Skeletal muscle tissue (tissue), 3 donors: ENCODE measurements at regions not wholly inside any gene's neighbourhood (a gene's known extent, or its start where the extent isn't known, plus 50 kb on each side); places are given as distances from the start of the nearest gene placed in this dataset.

Source experiments
- H3K27ac ChIP-seq: one replicate; pipeline ENCODE4 v1.7.0; 2013; ENCODE audit warnings: mild to moderate bottlenecking, low read depth, low read length, inconsistent platforms
- H3K27me3 ChIP-seq, 3 donors: one replicate each; pipeline ENCODE4 v1.7.0; 2013; ENCODE audit warnings: low read length in 3 of 3; ENCODE audit not compliant: control insufficient read depth in 3 of 3, insufficient read depth in 3 of 3
- H3K36me3 ChIP-seq, 3 donors: one replicate each; pipeline ENCODE4 v1.7.0; 2013; ENCODE audit warnings: low read length in 3 of 3; ENCODE audit not compliant: control insufficient read depth in 3 of 3, insufficient read depth in 3 of 3
- H3K4me1 ChIP-seq, 3 donors: one replicate each; pipeline ENCODE4 v1.7.0; 2013; ENCODE audit warnings: low read length in 3 of 3, mild to moderate bottlenecking in 3 of 3; ENCODE audit not compliant: control insufficient read depth in 3 of 3, insufficient read depth in 3 of 3
- H3K4me3 ChIP-seq, 3 donors: one replicate each; pipeline ENCODE4 v1.7.0; 2013; ENCODE audit warnings: low read length in 3 of 3
- H3K9ac ChIP-seq, 3 donors: one replicate each; pipeline ENCODE4 v1.7.0; 2013; ENCODE audit warnings: low read length in 3 of 3, mild to moderate bottlenecking in 3 of 3, moderate library complexity in 2 of 3, low read depth in 1 of 3
- H3K9me3 ChIP-seq, 3 donors: one replicate each; pipeline ENCODE4 v1.7.0; 2013; ENCODE audit warnings: low read length in 3 of 3; ENCODE audit not compliant: control insufficient read depth in 3 of 3
- donor health status: Osteomylitis.

DNA sequence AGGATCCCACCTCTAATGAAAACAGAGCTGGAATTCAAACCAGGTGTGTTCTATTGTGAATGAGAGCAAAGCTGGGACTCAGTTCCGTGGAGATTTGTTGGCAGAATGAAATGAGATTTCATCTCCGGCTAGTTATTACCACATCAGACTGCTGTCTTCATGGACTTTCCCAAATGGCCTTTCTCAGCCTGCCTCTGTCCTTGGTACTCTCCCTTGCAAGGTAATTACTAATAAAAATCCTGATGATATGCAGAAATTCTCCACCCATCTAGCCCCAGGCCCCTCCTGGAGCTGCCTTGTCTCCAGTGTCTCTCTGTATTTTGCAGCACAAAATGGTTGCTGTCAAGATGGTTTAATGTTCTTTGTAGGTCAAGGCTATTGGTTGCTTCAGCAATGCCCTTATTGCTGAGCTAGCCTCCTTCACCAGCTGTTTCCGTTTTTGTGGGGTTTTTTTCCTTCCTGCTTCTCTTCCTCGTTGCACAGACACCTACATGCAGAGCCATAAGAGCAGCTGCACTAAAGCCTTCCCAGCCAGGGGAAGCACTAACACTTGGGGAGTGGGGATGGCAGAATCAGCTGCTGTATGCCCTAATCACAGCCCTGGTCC is 185.0 kb upstream of the GHITM start:
- no peaks in the 10 kb centered on the region for H3K27me3 ChIP-seq
- H3K9me3 ChIP-seq: no peaks in the 10 kb centered on the region
- no peak overlapping the region for H3K27ac ChIP-seq
- H3K4me1 ChIP-seq: no peaks in the 10 kb centered on the region
- no peak overlapping the region for H3K4me3 ChIP-seq
- no peak overlapping the region for H3K9ac ChIP-seq
- H3K36me3 ChIP-seq: no peaks in the 10 kb centered on the region

DNA sequence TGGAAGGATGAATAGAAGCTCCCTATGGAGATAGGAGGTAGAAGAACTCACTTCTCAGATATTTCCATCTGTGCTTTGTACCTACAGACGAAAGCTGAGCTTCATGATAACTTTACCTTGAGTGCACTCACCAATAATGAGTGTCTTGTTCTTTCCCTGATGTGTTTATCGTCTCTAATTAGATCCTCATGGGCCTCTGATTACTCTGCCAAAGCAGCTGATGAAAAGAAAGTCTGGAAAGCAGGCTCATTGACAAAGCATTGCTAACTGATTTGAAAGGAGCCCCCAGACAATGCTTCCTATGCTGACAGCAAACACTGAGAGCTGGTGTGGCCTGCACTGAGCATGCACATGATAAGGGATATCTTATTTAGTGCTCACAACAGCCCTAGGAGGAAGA is 183.9 kb upstream of the GHITM start:
- Histone ChIP-seq H3K27ac (no peak overlapping the region), H3K4me1 (no peaks in the 10 kb centered on the region), H3K36me3 (no peaks in the 10 kb centered on the region), H3K9me3 (no peaks in the 10 kb centered on the region), H3K4me3 (no peak overlapping the region), H3K27me3 (no peaks in the 10 kb centered on the region), H3K9ac (no peak overlapping the region)

DNA sequence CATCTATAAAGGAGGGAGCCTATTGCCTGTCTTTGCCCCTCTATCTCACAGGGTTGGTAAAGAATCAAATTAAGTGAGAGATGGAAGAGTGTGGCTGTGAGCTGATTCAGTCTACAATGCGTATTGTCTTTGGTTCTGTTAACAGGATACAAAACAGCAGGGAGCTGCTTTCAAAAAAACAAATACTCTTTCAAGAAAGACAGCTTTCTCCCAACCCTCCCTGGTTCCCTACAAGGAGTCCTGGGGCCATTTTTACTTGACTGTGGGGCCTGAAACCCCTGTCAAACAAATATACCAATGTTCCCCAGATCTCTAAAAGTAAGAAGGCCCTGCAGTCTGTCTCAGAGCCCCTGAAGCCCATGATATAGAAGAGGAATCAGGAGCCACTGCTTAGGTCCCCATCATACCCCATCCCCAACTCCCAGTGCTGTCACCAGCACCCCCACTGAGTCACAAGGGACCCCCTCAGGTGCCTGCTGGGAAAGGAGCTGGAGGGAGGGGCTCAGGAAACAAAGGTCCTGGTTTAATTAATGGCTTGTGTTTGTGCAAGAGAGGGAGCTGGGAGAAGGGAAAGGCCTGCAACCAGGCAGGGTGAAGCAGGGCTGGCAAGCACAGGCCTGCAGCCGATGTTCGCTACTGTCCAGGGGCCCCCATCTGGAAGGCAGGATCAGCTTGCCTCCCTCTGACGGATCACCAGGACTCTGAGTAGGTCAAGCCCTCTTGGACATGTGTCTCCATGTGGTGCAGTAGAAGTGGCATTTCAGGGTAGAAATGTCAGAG is 182.0 kb upstream of the GHITM start:
- H3K4me3 ChIP-seq: no peak overlapping the region
- H3K9ac ChIP-seq: no peak overlapping the region
- no peaks in the 10 kb centered on the region for H3K9me3 ChIP-seq
- H3K4me1 ChIP-seq: no peaks in the 10 kb centered on the region
- no peak overlapping the region for H3K27ac ChIP-seq
- no peaks in the 10 kb centered on the region for H3K36me3 ChIP-seq
- no peaks in the 10 kb centered on the region for H3K27me3 ChIP-seq

DNA sequence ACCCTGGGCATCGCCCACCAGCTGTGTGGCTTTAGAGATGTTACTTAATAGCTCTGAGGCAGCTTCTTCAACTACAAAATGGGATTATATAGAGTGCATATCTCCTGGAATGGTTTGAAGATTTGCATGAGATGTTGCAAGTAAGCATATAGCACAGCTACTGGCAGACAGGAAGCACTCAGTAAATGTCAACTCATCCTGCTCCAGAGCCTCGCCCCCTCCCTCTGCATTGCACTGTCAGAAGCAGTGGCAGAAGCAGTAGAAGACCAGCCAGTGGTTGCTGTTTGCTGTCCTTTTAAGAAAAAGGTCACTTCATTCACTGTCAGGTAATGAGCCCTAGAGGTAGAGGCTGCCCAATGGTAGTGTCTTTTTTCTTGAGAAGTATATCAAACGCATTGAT is 180.0 kb upstream of the GHITM start:
- no peak overlapping the region for H3K4me3 ChIP-seq

DNA sequence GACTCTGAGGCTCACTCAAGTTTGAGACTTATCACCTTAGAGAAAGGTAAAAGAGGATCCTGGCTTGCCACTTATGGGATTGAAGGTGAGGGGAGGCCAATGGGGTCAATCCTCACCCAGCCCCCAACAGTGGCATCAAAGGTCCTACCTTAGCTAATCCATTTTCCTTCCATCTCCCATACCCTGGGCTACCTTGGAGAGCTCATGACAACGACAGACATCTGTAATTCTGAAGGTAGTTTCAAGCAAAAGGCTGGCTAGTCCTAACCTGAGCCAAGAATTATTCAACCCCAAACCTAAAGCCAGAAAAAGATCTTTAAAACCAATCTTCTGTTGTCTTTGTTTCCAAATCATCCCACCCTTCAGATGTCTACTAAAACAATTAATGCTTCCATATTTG is 179.2 kb upstream of the GHITM start:
- Histone ChIP-seq H3K9me3 (no peaks in the 10 kb centered on the region), H3K4me1 (no peaks in the 10 kb centered on the region), H3K9ac (no peak overlapping the region), H3K27ac (no peak overlapping the region), H3K36me3 (no peaks in the 10 kb centered on the region), H3K4me3 (no peak overlapping the region), H3K27me3 (no peaks in the 10 kb centered on the region)

More for the DNA sequence above, 180.0 kb upstream of the GHITM start:
- Histone ChIP-seq H3K36me3 (no peaks in the 10 kb centered on the region), H3K27me3 (no peaks in the 10 kb centered on the region), H3K9ac (no peak overlapping the region), H3K27ac (no peak overlapping the region), H3K4me1 (no peaks in the 10 kb centered on the region), H3K9me3 (no peaks in the 10 kb centered on the region)

DNA sequence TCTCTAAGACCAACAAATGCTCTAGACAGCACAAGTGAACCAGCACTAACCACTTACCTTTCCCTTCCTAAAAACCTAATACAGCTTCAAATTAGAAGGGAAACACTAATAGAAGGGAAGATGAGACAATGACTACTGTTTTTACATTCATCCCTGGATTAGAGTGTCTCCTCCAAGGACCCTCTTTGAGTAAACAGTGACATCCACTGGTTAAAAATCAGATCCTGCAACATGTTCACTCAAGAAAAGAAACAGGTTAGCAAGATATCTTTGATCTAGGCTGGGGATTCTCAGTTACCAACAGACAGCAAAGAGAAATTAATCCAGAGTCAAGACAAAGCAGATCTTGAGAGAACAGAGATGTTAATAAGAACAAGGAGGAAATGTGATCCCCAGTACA is 177.7 kb upstream of the GHITM start:
- Histone ChIP-seq H3K27ac (no peak overlapping the region), H3K9ac (no peak overlapping the region), H3K9me3 (no peaks in the 10 kb centered on the region), H3K36me3 (no peaks in the 10 kb centered on the region), H3K4me1 (no peaks in the 10 kb centered on the region), H3K4me3 (no peak overlapping the region), H3K27me3 (no peaks in the 10 kb centered on the region)

DNA sequence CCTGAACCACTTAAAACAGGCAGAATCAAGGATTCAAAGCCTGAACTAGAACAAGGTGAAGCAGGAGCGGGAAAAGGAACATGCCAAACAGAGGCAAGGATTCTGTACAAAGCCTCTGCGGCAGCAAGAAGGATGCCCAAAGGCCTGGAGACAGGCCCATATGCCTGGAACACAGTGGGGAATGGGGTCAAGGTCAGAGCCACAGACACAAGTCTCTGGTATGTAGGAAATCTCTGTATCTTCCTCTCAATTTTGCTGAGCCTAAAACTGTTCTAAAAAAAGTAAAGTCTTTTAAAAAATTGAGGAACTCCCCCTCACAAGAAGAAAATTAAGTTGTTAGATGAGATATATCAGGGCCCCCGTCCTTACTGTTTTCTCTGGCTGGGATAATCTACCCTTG is 175.9 kb upstream of the GHITM start:
- H3K4me1 ChIP-seq: no peaks in the 10 kb centered on the region
- H3K4me3 ChIP-seq: no peak overlapping the region
- H3K27me3 ChIP-seq: no peaks in the 10 kb centered on the region
- H3K36me3 ChIP-seq: no peaks in the 10 kb centered on the region
- no peak overlapping the region for H3K9ac ChIP-seq
- no peak overlapping the region for H3K27ac ChIP-seq
- H3K9me3 ChIP-seq: no peaks in the 10 kb centered on the region

DNA sequence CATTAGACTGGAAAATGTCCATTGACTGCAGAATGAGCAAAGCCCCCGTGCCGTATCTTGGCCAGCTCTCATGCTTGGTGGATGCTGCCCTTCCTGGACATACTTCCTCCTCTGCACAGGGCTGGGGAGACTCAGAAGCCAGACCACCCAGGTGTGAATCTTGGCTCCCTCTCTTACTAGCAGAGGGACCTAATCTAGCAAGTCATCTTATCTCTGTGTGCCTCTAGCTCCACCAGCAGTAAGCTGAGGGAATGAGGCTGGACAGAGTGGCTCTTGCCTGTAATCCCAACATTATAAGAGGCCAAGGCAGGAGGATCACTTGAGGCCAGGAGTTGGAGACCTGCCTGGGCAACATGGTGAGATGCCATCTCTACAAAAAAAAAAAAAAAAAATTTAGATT is 173.8 kb upstream of the GHITM start:
- Histone ChIP-seq H3K27me3 (no peaks in the 10 kb centered on the region), H3K9ac (no peak overlapping the region), H3K9me3 (no peaks in the 10 kb centered on the region), H3K27ac (no peak overlapping the region), H3K4me3 (no peak overlapping the region), H3K36me3 (no peaks in the 10 kb centered on the region), H3K4me1 (no peaks in the 10 kb centered on the region)

DNA sequence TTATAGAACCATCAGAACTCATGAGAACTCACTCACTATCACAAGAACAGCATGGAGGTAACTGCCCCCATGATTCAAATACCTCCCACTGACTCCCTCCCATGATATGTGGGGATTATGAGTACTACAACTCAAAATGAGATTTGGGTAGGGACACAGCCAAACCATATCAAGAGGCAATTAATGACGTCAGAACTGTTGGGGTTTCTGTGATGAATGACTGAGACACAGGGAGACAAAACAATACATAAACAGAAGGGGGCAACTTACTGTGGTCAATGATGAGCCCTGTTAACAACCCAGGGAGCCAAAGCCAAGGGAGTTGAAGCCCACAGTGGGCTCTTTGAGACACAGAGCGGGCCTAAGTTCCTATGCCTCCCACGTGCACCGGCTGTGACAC is 171.3 kb upstream of the GHITM start:
- Histone ChIP-seq H3K4me3 (no peak overlapping the region), H3K9me3 (no peaks in the 10 kb centered on the region), H3K27ac (no peak overlapping the region), H3K36me3 (no peaks in the 10 kb centered on the region), H3K9ac (no peak overlapping the region), H3K4me1 (no peaks in the 10 kb centered on the region), H3K27me3 (no peaks in the 10 kb centered on the region)

DNA sequence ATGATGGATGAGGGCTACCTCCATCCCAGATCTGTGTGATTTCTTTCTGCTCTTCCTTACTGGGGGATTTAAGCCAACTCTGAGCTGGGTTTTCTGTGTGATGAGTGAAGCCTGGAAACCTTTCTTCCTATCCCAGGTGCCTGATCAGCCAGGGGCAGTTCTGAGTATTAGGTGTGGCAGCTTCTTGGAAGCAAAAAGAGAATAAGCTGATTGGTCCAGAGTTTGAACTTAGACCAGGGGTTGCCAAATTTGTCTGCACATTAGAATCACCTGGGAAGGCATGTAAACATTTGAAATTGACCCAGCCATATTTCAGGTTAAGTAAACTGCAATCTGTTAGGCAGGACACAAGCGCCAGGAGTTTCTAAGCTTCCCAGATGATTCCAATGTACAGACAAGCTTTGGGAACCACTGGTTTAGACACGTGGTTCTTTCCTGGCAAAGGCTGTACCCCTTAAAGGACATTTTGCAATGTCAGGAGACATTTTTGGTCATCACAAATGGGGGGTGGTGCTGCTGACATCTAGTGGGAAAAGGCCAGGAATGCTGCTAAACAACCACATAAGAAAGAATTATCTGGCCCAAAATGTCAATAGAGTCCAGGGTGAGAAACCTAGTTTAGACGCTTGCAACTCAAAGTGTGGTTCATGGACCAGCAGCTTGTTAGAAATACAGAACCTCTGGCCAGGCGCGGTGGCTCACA is 160.5 kb upstream of the GHITM start:
- Histone ChIP-seq H3K9me3 (no peaks in the 10 kb centered on the region), H3K9ac (no peak overlapping the region), H3K27me3 (no peaks in the 10 kb centered on the region), H3K27ac (no peak overlapping the region), H3K4me1 (no peaks in the 10 kb centered on the region), H3K36me3 (no peaks in the 10 kb centered on the region), H3K4me3 (no peak overlapping the region)
